ENCODE measurements at regions not wholly inside any gene's neighbourhood (a gene's known extent, or its start where the extent isn't known, plus 50 kb on each side); places are given as distances from the start of the nearest gene placed in this dataset.

- no peak for TF ChIP-seq CTCF (IDR thresholded peaks at IDR 0.05; ENCODE audit: low read length)
- TF ChIP-seq EZH2 (optimal IDR thresholded peaks at IDR 0.05; ENCODE audit: low read depth, low read length): no peak
Measured at GRCh38 chr17:57203040-57203439, 53.3 kb upstream of the MSI2 start.

All from MM.1S (cell line).